VCaP (cell line): ENCODE measurements at regions not wholly inside any gene's neighbourhood (a gene's known extent, or its start where the extent isn't known, plus 50 kb on each side); places are given as distances from the start of the nearest gene placed in this dataset.
"Not testable (repeated sequence)": the region's sequence is repeated elsewhere in the genome, so short reads cannot be mapped to it uniquely, and the experiment has no call there.

Experiments used
- H3K27ac ChIP-seq: fragments of 450-650 bp; 2 replicates; pipeline ENCODE4 v1.5.1; 2017
- TF ChIP-seq, protein P1 (sequence below): fragments of 450-650 bp; conservative IDR thresholded peaks from 2 replicates; pipeline ENCODE4 v1.5.1; 2017; ENCODE audit warnings: mild to moderate bottlenecking, moderate library complexity

DNA sequence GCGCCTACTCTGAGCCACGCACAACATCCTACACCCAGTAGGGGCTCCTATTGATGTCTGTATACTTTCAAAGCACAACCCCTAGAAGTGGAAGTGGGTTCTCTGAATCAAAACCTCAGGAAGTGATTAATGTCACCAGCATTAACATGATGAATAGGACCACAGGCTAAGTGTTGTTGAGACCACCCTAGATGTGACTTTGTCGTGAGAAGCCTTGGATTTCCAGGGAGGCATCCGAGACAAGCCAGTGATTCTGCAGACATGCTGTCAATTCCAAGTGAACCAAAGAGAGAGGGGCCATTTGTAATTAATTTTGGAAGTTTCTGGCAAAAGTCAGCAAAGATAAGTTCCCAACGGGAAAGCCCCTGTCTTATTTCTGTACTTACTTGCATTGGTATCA, 493.0 kb downstream of the ZIC3 start:
- H3K27ac ChIP-seq = no peak overlapping the region
- TF ChIP-seq, protein P1, sequence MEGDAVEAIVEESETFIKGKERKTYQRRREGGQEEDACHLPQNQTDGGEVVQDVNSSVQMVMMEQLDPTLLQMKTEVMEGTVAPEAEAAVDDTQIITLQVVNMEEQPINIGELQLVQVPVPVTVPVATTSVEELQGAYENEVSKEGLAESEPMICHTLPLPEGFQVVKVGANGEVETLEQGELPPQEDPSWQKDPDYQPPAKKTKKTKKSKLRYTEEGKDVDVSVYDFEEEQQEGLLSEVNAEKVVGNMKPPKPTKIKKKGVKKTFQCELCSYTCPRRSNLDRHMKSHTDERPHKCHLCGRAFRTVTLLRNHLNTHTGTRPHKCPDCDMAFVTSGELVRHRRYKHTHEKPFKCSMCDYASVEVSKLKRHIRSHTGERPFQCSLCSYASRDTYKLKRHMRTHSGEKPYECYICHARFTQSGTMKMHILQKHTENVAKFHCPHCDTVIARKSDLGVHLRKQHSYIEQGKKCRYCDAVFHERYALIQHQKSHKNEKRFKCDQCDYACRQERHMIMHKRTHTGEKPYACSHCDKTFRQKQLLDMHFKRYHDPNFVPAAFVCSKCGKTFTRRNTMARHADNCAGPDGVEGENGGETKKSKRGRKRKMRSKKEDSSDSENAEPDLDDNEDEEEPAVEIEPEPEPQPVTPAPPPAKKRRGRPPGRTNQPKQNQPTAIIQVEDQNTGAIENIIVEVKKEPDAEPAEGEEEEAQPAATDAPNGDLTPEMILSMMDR = no peak

DNA sequence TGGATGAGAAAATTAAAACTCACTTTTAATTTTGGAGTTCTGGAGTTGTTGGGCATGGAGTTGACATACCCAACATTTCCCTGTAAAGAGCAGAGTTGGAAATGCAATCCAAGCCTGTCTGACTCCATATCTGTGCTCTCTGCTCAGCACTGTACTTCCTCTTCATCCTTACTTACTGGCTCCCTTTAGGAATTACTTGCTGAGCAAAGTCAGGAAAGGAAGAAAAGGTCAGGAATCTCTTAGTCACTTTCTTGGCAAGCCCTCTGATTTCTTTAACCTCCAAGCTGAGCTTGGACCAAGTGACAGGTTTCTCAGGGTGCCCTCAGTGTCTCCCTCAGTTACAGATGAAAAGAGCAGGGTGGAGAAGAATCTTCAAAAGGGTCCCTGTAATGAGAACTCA, 501.5 kb downstream of the ZIC3 start:
- H3K27ac ChIP-seq = no peak overlapping the region
- TF ChIP-seq, protein P1 = no peak

DNA sequence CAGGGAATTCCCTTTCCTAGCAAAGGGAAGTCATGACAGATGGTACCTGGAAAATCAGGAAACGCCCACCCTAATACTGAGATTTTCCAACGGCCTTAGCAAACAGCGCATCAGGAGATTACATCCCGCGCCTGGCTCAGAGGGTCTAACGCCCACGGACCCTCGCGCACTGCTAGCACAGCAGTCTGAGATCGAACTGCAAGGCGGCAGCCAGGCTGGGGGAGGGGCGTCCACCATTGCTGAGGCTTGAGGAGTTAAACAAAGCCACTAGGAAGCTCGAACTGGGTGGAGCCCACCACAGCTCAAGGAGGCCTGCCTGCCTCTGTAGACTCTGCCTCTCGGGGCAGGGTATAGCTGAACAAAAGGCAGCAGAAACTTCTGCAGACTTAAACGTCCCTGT, 507.7 kb downstream of the ZIC3 start:
- H3K27ac ChIP-seq = no peak overlapping the region
- TF ChIP-seq, protein P1 = no peak

DNA sequence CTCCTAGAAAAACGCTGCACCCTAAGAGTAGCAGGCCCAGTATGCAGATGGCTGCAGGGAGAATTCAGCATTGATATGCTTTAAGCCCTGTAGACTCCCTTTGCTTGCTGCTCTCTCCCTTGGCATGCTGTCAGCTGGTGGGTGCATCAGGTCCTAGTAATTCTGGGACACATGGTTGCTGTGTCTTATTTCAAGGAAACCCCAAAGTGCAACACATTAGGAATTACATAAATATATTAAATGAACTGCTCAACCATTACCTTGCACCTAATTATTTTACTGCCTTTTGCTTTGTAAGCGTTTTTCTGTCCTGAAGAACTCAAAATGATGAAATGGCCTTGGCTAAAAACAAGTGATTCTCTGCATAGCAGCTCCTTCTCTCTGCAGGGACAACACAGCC, 516.3 kb downstream of the ZIC3 start:
- H3K27ac ChIP-seq = no peak overlapping the region
- TF ChIP-seq, protein P1 = no peak

DNA sequence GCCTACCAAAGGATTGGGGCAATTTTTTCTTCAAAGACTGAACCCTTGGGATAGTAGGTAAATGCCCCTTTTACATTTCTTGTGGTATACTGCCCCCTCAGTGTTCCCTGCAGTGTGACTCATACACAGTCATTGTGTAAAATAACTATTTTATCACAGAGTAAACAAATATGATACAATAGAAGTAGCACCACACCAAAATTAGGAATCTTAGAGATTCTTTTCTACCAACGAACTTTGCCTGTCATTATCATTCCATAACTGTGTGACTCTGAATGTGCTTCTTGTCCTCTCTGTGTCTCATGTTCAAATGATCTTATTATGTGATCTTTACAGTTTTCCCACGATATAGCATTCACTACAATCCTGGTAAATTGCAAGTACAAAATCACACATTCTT, 517.0 kb downstream of the ZIC3 start:
- TF ChIP-seq, protein P1 = no peak
- H3K27ac ChIP-seq = no peak overlapping the region

DNA sequence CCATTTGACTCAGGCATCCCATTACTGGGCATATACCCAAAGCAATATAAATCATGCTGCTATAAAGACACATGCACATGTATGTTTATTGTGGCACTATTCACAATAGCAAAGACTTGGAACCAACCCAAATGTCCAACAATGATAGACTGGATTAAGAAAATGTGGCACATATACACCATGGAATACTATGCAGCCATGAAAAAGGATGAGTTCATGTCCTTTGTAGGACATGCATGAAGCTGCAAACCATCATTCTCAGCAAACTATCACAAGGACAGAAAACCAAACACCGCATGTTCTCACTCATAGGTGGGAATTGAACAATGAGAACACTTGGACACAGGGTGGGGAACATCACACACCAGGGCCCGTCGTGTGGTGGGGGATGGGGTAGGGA, 545.0 kb downstream of the ZIC3 start:
- not testable (repeated sequence) for H3K27ac ChIP-seq

DNA sequence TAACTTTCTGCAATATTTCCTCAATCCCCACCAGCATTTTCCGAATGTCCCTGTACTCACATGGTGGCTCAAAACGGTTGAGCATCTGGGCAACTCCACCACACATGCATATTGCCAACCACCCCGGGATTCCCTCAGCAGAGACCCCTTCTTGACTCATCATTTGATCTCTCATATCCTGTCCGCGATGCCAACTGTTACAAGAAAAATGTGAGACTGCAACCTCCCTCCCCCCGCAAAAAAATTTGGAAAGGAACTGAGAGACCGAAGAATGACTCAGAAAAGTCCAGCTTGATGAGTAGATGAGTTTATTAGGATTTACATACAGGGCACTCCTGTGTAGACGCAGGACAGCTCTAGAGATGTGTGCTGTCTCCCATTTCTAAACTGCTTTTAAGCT, 561.4 kb downstream of the ZIC3 start:
- TF ChIP-seq, protein P1 = no peak
- no peak overlapping the region for H3K27ac ChIP-seq

DNA sequence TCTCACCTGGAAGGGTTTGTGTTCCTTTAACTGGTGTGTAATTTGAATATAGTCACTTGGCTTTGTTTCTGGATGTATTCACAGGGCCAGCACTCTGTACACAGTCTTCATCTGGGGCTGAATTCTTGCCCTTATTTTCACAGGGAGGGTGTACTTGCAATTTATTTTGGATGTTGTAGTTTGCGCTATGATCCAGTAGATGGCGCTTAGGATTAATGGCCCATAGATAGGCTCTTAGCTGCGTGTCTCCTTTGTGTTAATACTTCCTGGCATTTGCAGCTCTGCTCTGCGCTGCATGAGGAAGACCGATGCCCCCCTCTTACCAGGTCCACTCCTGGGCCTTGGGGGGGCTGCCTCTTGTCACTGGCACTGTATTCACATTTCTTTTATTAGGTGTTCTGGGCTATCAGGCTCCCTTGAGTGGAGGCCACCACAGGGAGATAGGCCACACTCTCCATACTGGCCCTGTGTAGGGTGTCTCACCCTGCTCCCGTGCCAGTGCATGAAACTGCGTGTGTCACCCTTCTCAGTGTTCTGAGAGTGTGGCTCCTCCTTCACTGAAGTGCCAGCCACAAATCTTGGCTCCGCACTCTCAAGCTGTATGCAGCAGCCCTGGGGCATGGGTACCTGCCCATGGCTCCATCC, 562.2 kb downstream of the ZIC3 start:
- TF ChIP-seq, protein P1 = peak; percentile 78
- H3K27ac ChIP-seq = no peak overlapping the region
